ENCODE measurements at regions not wholly inside any gene's neighbourhood (a gene's known extent, or its start where the extent isn't known, plus 50 kb on each side); places are given as distances from the start of the nearest gene placed in this dataset.
"Not testable (repeated sequence)": the region's sequence is repeated elsewhere in the genome, so short reads cannot be mapped to it uniquely, and the experiment has no call there.

DNA sequence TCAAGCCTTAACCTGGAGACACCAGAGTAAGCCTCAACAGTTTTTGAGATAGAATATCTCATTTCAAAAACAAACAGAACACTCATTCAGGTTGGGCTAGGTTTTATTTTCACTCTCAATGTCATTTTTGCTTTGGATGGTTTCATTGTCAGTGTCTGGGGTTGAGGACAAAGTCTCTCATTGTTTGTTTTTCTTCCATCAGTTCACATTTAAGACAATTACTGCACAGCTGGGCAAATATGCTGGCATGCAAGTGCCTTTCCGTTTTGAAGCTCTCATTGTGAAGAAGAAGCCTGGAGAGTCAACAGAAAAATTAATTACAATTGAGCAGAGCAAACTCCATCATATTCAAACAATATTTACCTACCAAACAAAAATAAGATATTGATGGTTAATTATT lies 1050.0 kb downstream of the TBL1XR1 start:
- H3K36me3 ChIP-seq (ENCODE audit: insufficient read depth, low read length) = no peaks in the 10 kb centered on the region
- no peak for TF ChIP-seq POLR2AphosphoS5 (IDR thresholded peaks at IDR 0.05; ENCODE audit: borderline replicate concordance, low read depth, low read length)
- TF ChIP-seq EZH2 (IDR thresholded peaks at IDR 0.05) = no peak
- no peak for TF ChIP-seq FOXP2 (optimal IDR thresholded peaks at IDR 0.05; ENCODE audit: control extremely low read depth, extremely low read length, insufficient read depth)
- no peak overlapping the region for H3K27ac ChIP-seq
- H3K4me3 ChIP-seq = no peak overlapping the region
- H3K9me3 ChIP-seq (ENCODE audit: low read depth, low read length) = no peaks in the 10 kb centered on the region
- DNase-seq (ENCODE audit: low read depth, low spot score) = no peak
- no peak overlapping the region for H3K9ac ChIP-seq (ENCODE audit: insufficient read length)

GRCh38 chr3:176141837-176142236 lies 1055.4 kb downstream of the TBL1XR1 start:
- Histone ChIP-seq H3K9ac (ENCODE audit: insufficient read length) (no peak overlapping the region), H3K4me3 (no peak overlapping the region), H3K36me3 (ENCODE audit: insufficient read depth, low read length) (no peaks in the 10 kb centered on the region), H3K9me3 (ENCODE audit: low read depth, low read length) (no peaks in the 10 kb centered on the region; the same call in 1 of the 2 replicates), H3K27ac (no peak overlapping the region)
- DNase-seq (ENCODE audit: low read depth, low spot score) = no peak
- TF ChIP-seq EZH2 (IDR thresholded peaks at IDR 0.05) (no peak), FOXP2 (optimal IDR thresholded peaks at IDR 0.05; ENCODE audit: control extremely low read depth, extremely low read length, insufficient read depth) (no peak), POLR2AphosphoS5 (IDR thresholded peaks at IDR 0.05; ENCODE audit: borderline replicate concordance, low read depth, low read length) (no peak)

GRCh38 chr3:176120507-176120906 lies 1076.8 kb downstream of the TBL1XR1 start:
- TF ChIP-seq EZH2 (IDR thresholded peaks at IDR 0.05) (no peak), FOXP2 (optimal IDR thresholded peaks at IDR 0.05; ENCODE audit: control extremely low read depth, extremely low read length, insufficient read depth) (no peak), POLR2AphosphoS5 (IDR thresholded peaks at IDR 0.05; ENCODE audit: borderline replicate concordance, low read depth, low read length) (no peak)
- H3K27ac ChIP-seq = peak overlapping the region; percentile 32; the same call in 1 of the 2 replicates
- 0 out of 2 replicates have a peak, but pooled peaks cover under 1% of the 10 kb centered on the region for H3K9me3 ChIP-seq (ENCODE audit: low read depth, low read length)
- no peaks in the 10 kb centered on the region for H3K36me3 ChIP-seq (ENCODE audit: insufficient read depth, low read length)
- peak; percentile 37 for DNase-seq (ENCODE audit: low read depth, low spot score)
- H3K9ac ChIP-seq (ENCODE audit: insufficient read length) = no peak overlapping the region
- H3K4me3 ChIP-seq = no peak overlapping the region

DNA sequence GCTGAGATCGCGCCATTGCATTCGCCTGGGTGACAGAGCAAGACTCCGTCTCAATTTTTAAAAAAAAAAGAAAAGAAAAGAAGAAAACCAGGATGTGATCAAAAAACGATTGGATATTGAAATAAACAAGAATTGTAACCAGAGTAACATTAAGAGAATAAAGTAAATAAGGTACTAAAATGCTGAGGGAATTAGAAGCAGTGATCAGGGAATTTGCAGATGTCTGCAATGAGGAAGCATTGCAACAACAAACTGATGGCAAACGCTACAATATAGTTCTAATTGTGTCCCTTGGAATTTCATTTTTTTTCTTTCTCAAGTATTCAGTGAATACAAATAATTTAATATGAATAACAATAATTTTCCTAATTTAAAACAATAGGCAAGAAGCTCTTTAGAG lies 1077.5 kb downstream of the TBL1XR1 start:
- H3K36me3 ChIP-seq (ENCODE audit: insufficient read depth, low read length) = no peaks in the 10 kb centered on the region
- H3K9ac ChIP-seq (ENCODE audit: insufficient read length) = no peak overlapping the region
- H3K27ac ChIP-seq = no peak overlapping the region
- no peak overlapping the region for H3K4me3 ChIP-seq
- no peaks in the 10 kb centered on the region for H3K9me3 ChIP-seq (ENCODE audit: low read depth, low read length)
- no peak for DNase-seq (ENCODE audit: low read depth, low spot score)
- no peak for TF ChIP-seq FOXP2 (optimal IDR thresholded peaks at IDR 0.05; ENCODE audit: control extremely low read depth, extremely low read length, insufficient read depth)
- no peak for TF ChIP-seq EZH2 (IDR thresholded peaks at IDR 0.05)
- TF ChIP-seq POLR2AphosphoS5 (IDR thresholded peaks at IDR 0.05; ENCODE audit: borderline replicate concordance, low read depth, low read length) = no peak

- Histone ChIP-seq H3K27ac (no peak overlapping the region), H3K4me3 (no peak overlapping the region), H3K9me3 (ENCODE audit: low read depth, low read length) (no peaks in the 10 kb centered on the region), H3K36me3 (ENCODE audit: insufficient read depth, low read length) (no peaks in the 10 kb centered on the region), H3K9ac (ENCODE audit: insufficient read length) (no peak overlapping the region)
- DNase-seq (ENCODE audit: low read depth, low spot score) = no peak
- TF ChIP-seq EZH2 (IDR thresholded peaks at IDR 0.05) = no peak
- TF ChIP-seq FOXP2 (optimal IDR thresholded peaks at IDR 0.05; ENCODE audit: control extremely low read depth, extremely low read length, insufficient read depth) = no peak
- no peak for TF ChIP-seq POLR2AphosphoS5 (IDR thresholded peaks at IDR 0.05; ENCODE audit: borderline replicate concordance, low read depth, low read length)
Observed at GRCh38 chr3:176106380-176106779, 1090.9 kb downstream of the TBL1XR1 start.

- TF ChIP-seq POLR2AphosphoS5 (IDR thresholded peaks at IDR 0.05; ENCODE audit: borderline replicate concordance, low read depth, low read length) (no peak), EZH2 (IDR thresholded peaks at IDR 0.05) (no peak), FOXP2 (optimal IDR thresholded peaks at IDR 0.05; ENCODE audit: control extremely low read depth, extremely low read length, insufficient read depth) (no peak)
- Histone ChIP-seq H3K27ac (no peak overlapping the region), H3K36me3 (ENCODE audit: insufficient read depth, low read length) (no peaks in the 10 kb centered on the region), H3K9ac (ENCODE audit: insufficient read length) (no peak overlapping the region), H3K4me3 (no peak overlapping the region), H3K9me3 (ENCODE audit: low read depth, low read length) (no peaks in the 10 kb centered on the region)
- DNase-seq (ENCODE audit: low read depth, low spot score) = no peak
Observed at GRCh38 chr3:176097027-176097426, 1100.3 kb downstream of the TBL1XR1 start.

DNA sequence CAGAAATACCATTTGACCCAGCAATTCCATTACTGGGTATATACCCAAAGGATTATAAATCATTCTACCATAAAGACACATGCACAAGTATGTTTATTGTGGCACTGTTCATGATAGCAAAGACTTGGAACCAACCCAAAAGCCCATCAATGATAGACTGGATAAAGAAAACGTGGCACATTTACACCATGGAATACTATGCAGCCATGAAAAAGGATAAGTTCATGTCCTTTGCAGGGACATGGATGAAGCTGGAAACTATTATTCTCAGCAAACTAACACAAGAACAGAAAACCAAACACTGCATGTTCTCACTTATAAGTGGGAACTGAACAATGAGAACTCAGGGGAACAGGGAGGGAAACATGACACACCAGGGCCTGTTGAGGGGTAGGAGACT lies 1103.4 kb downstream of the TBL1XR1 start:
- H3K9ac ChIP-seq (ENCODE audit: insufficient read length); H3K36me3 ChIP-seq (ENCODE audit: insufficient read depth, low read length); H3K27ac ChIP-seq; DNase-seq (ENCODE audit: low read depth, low spot score); H3K4me3 ChIP-seq; H3K9me3 ChIP-seq (ENCODE audit: low read depth, low read length): not testable (repeated sequence)

DNA sequence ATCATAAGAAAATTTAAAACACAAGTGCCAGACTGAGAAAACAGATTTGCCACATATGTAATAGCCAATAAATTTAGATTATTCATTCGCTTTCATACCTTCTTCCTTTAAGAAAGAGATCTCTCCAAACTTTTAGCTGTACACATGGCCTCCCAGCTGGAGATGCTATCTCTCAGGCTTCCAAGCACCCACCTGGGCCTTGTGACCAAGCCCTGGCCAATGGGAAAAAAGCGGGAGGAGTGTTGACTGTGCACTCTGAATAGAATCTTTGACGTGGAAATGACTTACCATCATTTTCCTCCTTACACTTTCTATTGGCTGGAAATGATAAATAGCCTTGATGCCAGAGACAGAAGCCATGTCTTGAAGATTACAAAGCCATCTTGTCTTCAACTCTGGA lies 1106.6 kb downstream of the TBL1XR1 start:
- H3K9ac ChIP-seq (ENCODE audit: insufficient read length) = no peak overlapping the region
- H3K36me3 ChIP-seq (ENCODE audit: insufficient read depth, low read length) = no peaks in the 10 kb centered on the region
- TF ChIP-seq FOXP2 (optimal IDR thresholded peaks at IDR 0.05; ENCODE audit: control extremely low read depth, extremely low read length, insufficient read depth) (no peak), EZH2 (IDR thresholded peaks at IDR 0.05) (no peak), POLR2AphosphoS5 (IDR thresholded peaks at IDR 0.05; ENCODE audit: borderline replicate concordance, low read depth, low read length) (no peak)
- H3K9me3 ChIP-seq (ENCODE audit: low read depth, low read length) = peaks cover 6% of the 10 kb centered on the region; the same call in 1 of the 2 replicates
- no peak for DNase-seq (ENCODE audit: low read depth, low spot score)
- H3K27ac ChIP-seq = no peak overlapping the region
- H3K4me3 ChIP-seq = no peak overlapping the region

- Histone ChIP-seq H3K36me3 (ENCODE audit: insufficient read depth, low read length) (no peaks in the 10 kb centered on the region), H3K9me3 (ENCODE audit: low read depth, low read length) (peaks cover 6% of the 10 kb centered on the region; the same call in 1 of the 2 replicates), H3K27ac (no peak overlapping the region), H3K9ac (ENCODE audit: insufficient read length) (no peak overlapping the region), H3K4me3 (no peak overlapping the region)
- no peak for DNase-seq (ENCODE audit: low read depth, low spot score)
- TF ChIP-seq FOXP2 (optimal IDR thresholded peaks at IDR 0.05; ENCODE audit: control extremely low read depth, extremely low read length, insufficient read depth) = no peak
- no peak for TF ChIP-seq POLR2AphosphoS5 (IDR thresholded peaks at IDR 0.05; ENCODE audit: borderline replicate concordance, low read depth, low read length)
- TF ChIP-seq EZH2 (IDR thresholded peaks at IDR 0.05) = no peak
Observed at GRCh38 chr3:176088962-176089383, 1108.3 kb downstream of the TBL1XR1 start.
